Natural killer cell (primary cell): ENCODE measurements at regions not wholly inside any gene's neighbourhood (a gene's known extent, or its start where the extent isn't known, plus 50 kb on each side); places are given as distances from the start of the nearest gene placed in this dataset.

Source experiments
- ATAC-seq, 3 donors: fragments of 150-1000 bp in 2 of 3; fragments of 200-7000 bp in 1 of 3; cut with Tn5 transposase; 1 replicate in 1 of 3; 2 replicates in 2 of 3; pipeline ENCODE4 v1.10.0; 2021; ENCODE audit warnings: mild to moderate bottlenecking in 2 of 3, moderate library complexity in 2 of 3
- DNase-seq, 2 donors: peaks; one replicate each; pipeline versions ENCODE4 v3.0.0 to v3.0.0-alpha.2; 2013 to 2021; ENCODE audit warnings: mixed read lengths in 1 of 2
- H3K27ac ChIP-seq: one replicate; pipeline ENCODE4 v1.5.1; 2013; ENCODE audit warnings: mild to moderate bottlenecking, low read length
- H3K27me3 ChIP-seq: one replicate; pipeline ENCODE4 v1.6.1; 2013; ENCODE audit warnings: low read length; ENCODE audit not compliant: control insufficient read depth, insufficient read depth
- H3K36me3 ChIP-seq: one replicate; pipeline ENCODE4 v1.6.1; 2013; ENCODE audit warnings: low read length; ENCODE audit not compliant: control insufficient read depth, insufficient read depth
- H3K4me1 ChIP-seq: one replicate; pipeline ENCODE4 v1.6.1; 2013; ENCODE audit warnings: low read length; ENCODE audit not compliant: control insufficient read depth, insufficient read depth
- H3K4me3 ChIP-seq: one replicate; pipeline ENCODE4 v1.5.1; 2013; ENCODE audit warnings: low read length
- H3K9me3 ChIP-seq: one replicate; pipeline ENCODE4 v1.6.1; 2013; ENCODE audit warnings: low read length; ENCODE audit not compliant: control insufficient read depth, insufficient read depth
- H3K27ac Mint-ChIP-seq, 2 donors: one replicate each; pipeline ENCODE4 v1.8.0; 2022; ENCODE audit warnings: mild to moderate bottlenecking in 2 of 2, mixed read lengths in 2 of 2, moderate library complexity in 1 of 2
- H3K27me3 Mint-ChIP-seq, 2 donors: one replicate each; pipeline ENCODE4 v1.8.0; 2022; ENCODE audit warnings: low read depth in 2 of 2, mixed read lengths in 2 of 2
- H3K36me3 Mint-ChIP-seq: one replicate; pipeline ENCODE4 v1.8.0; 2022; ENCODE audit warnings: mixed read lengths
- H3K4me1 Mint-ChIP-seq, 2 donors: one replicate each; pipeline ENCODE4 v1.8.0; 2022; ENCODE audit warnings: mixed read lengths in 2 of 2
- H3K4me3 Mint-ChIP-seq: one replicate; pipeline ENCODE4 v1.8.0; 2022; ENCODE audit warnings: mild to moderate bottlenecking, moderate library complexity, mixed read lengths
- H3K9me3 Mint-ChIP-seq, 2 donors: one replicate each; pipeline ENCODE4 v1.8.0; 2022; ENCODE audit warnings: mixed read lengths in 2 of 2
- WGBS: methylation state at CpG from one replicate; pipeline ENCODE4 v1.1.7; 2013; ENCODE audit warnings: missing lambda C conversion rate; ENCODE audit not compliant: insufficient coverage; 5-methylcytosine and 5-hydroxymethylcytosine counted together
- intact Hi-C: fragments of 100-400 bp; cut with micrococcal nuclease; formaldehyde crosslinking; loops from one replicate; pipeline ENCODE4 v1.14.2; 2022
- TF ChIP-seq, protein P1 (sequence below): fragments of 200-600 bp; IDR thresholded peaks from one replicate; pipeline ENCODE4 v1.8.0; 2022; ENCODE audit warnings: antibody characterized with exemption

- no peak overlapping the region for H3K27ac Mint-ChIP-seq
These were observed 161.5 kb upstream of the EPHA5 start for GRCh38 chr4:65831828-65832227.

GRCh38 chr4:65825116-65825753 lies 154.9 kb upstream of the EPHA5 start:
- peaks cover 7 to 15% of the 10 kb centered on the region in 2 donors for H3K9me3 Mint-ChIP-seq
- no peaks in the 10 kb centered on the region for H3K36me3 ChIP-seq
- no peaks in the 10 kb centered on the region for H3K4me1 ChIP-seq
- no peaks in the 10 kb centered on the region for H3K27me3 ChIP-seq
- no peak for ATAC-seq
- peaks cover 5% of the 10 kb centered on the region for H3K36me3 Mint-ChIP-seq
- no peak overlapping the region for H3K4me3 Mint-ChIP-seq
- H3K27ac ChIP-seq: no peak overlapping the region
- no peak overlapping the region for H3K27ac Mint-ChIP-seq
- H3K4me3 ChIP-seq: no peak overlapping the region
- TF ChIP-seq, protein P1, sequence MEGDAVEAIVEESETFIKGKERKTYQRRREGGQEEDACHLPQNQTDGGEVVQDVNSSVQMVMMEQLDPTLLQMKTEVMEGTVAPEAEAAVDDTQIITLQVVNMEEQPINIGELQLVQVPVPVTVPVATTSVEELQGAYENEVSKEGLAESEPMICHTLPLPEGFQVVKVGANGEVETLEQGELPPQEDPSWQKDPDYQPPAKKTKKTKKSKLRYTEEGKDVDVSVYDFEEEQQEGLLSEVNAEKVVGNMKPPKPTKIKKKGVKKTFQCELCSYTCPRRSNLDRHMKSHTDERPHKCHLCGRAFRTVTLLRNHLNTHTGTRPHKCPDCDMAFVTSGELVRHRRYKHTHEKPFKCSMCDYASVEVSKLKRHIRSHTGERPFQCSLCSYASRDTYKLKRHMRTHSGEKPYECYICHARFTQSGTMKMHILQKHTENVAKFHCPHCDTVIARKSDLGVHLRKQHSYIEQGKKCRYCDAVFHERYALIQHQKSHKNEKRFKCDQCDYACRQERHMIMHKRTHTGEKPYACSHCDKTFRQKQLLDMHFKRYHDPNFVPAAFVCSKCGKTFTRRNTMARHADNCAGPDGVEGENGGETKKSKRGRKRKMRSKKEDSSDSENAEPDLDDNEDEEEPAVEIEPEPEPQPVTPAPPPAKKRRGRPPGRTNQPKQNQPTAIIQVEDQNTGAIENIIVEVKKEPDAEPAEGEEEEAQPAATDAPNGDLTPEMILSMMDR: no peak
- DNase-seq: no peak
- intact Hi-C loops: no loop called here
- no CpG with 5 or more reads among the region's 2 CpGs for WGBS
- H3K9me3 ChIP-seq: no peaks in the 10 kb centered on the region
- H3K27me3 Mint-ChIP-seq: no peaks in the 10 kb centered on the region
- no peaks in the 10 kb centered on the region for H3K4me1 Mint-ChIP-seq

More at GRCh38 chr4:65831828-65832227, 161.5 kb upstream of the EPHA5 start:
- TF ChIP-seq, protein P1: no peak
- no peaks in the 10 kb centered on the region for H3K9me3 ChIP-seq
- no peaks in the 10 kb centered on the region for H3K4me1 ChIP-seq
- no peaks in the 10 kb centered on the region for H3K27me3 ChIP-seq
- H3K27ac ChIP-seq: no peak overlapping the region
- H3K36me3 ChIP-seq: no peaks in the 10 kb centered on the region
- no peaks in the 10 kb centered on the region for H3K36me3 Mint-ChIP-seq
- H3K4me3 ChIP-seq: no peak overlapping the region
- no peaks in the 10 kb centered on the region for H3K4me1 Mint-ChIP-seq
- DNase-seq (no peak), ATAC-seq (no peak)
- 91% methylated on average over 4 of the region's 6 CpGs for WGBS
- H3K9me3 Mint-ChIP-seq: peaks cover 3 to 17% of the 10 kb centered on the region in 2 donors
- H3K4me3 Mint-ChIP-seq: no peak overlapping the region
- no peaks in the 10 kb centered on the region for H3K27me3 Mint-ChIP-seq
- intact Hi-C loops: no loop called here

DNA sequence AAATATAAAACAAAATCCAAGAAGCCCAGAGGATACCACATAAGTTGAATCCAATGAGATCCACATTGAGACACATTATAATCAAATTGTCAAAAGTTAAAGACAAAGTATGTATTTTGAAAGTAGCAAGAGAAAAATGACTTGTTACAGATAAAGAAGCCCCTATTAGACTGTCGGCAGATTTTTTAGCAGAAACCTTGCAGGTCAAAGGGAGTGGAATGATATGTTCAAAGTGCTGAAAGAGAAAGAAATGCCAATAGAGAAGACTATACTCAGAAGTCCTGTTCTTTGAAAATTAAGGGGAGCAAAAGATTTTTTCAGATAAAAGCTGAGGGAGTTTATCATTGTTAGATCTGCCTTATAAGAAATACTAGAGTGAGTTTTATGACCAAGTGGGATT lies 148.9 kb upstream of the EPHA5 start:
- Histone ChIP-seq H3K4me1 (no peaks in the 10 kb centered on the region), H3K36me3 (no peaks in the 10 kb centered on the region), H3K27ac (no peak overlapping the region), H3K4me3 (no peak overlapping the region), H3K27me3 (no peaks in the 10 kb centered on the region), H3K9me3 (peaks cover 9% of the 10 kb centered on the region)
- no peaks in the 10 kb centered on the region for H3K27me3 Mint-ChIP-seq
- DNase-seq (no peak), ATAC-seq (no peak)
- TF ChIP-seq, protein P1: no peak
- no peaks in the 10 kb centered on the region for H3K4me1 Mint-ChIP-seq
- no peak overlapping the region for H3K27ac Mint-ChIP-seq
- intact Hi-C loops: no loop called here
- 96% methylated on average over 1 of the region's 1 CpG for WGBS
- no peak overlapping the region for H3K4me3 Mint-ChIP-seq
- H3K36me3 Mint-ChIP-seq: peaks cover 3% of the 10 kb centered on the region
- peaks cover 11 to 32% of the 10 kb centered on the region in 2 donors for H3K9me3 Mint-ChIP-seq

DNA sequence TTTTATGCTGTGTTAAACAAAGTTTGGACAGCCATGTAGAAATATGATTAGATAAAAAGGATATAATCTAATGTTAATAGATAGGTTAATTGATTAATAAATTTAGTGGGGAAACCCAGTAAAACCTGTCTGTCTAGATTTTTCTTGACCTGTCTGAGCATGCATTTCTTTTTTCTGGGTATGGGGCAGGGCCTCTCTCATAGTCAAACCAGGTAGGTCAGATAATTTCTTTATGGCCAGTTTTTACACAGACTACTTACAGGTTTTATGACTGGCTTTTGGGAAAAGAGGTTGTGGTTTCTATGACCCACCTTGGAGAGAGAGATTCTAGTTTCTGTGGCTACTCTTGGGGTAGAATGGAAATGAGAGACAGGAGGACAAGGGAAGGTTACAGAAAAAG lies 135.6 kb upstream of the EPHA5 start:
- H3K27me3 Mint-ChIP-seq: no peaks in the 10 kb centered on the region
- ATAC-seq (no peak), DNase-seq (no peak)
- Histone ChIP-seq H3K27me3 (no peaks in the 10 kb centered on the region), H3K27ac (no peak overlapping the region), H3K4me3 (no peak overlapping the region), H3K36me3 (no peaks in the 10 kb centered on the region), H3K4me1 (no peaks in the 10 kb centered on the region), H3K9me3 (no peaks in the 10 kb centered on the region)
- H3K36me3 Mint-ChIP-seq: no peaks in the 10 kb centered on the region
- no peak overlapping the region for H3K27ac Mint-ChIP-seq
- intact Hi-C loops: no loop called here
- H3K9me3 Mint-ChIP-seq: peaks cover 10 to 20% of the 10 kb centered on the region in 2 donors
- TF ChIP-seq, protein P1: no peak
- no peak overlapping the region for H3K4me3 Mint-ChIP-seq
- H3K4me1 Mint-ChIP-seq: no peaks in the 10 kb centered on the region
